Peyer's patch (tissue), 4 donors: ENCODE measurements at regions not wholly inside any gene's neighbourhood (a gene's known extent, or its start where the extent isn't known, plus 50 kb on each side); places are given as distances from the start of the nearest gene placed in this dataset.

ENCODE experiments used
- DNase-seq, 3 donors: peaks; one replicate each; pipeline ENCODE4 v3.0.0-alpha.2; 2017 to 2019
- H3K27ac ChIP-seq, 4 donors: fragments of 200-600 bp; sonication (generic); one replicate each; pipeline ENCODE4 v1.5.1; 2016 to 2019
- H3K27me3 ChIP-seq, 2 donors: fragments of 200-600 bp; sonication (generic); one replicate each; pipeline ENCODE4 v1.5.1; 2019
- H3K36me3 ChIP-seq, 3 donors: fragments of 200-600 bp; sonication (generic); one replicate each; pipeline ENCODE4 v1.5.1; 2016 to 2019
- H3K4me1 ChIP-seq, 4 donors: fragments of 200-600 bp; sonication (generic); one replicate each; pipeline ENCODE4 v1.5.1; 2016 to 2019
- H3K4me3 ChIP-seq, 4 donors: fragments of 200-600 bp; sonication (generic); 1 replicate in 3 of 4; 2 replicates in 1 of 4; pipeline ENCODE4 v1.5.1; 2016 to 2019; ENCODE audit warnings: mild to moderate bottlenecking in 1 of 4
- H3K9me3 ChIP-seq, 4 donors: fragments of 200-600 bp; sonication (generic); one replicate each; pipeline ENCODE4 v1.5.1; 2016 to 2019; ENCODE audit warnings: mild to moderate bottlenecking in 1 of 4
- POLR2A ChIP-seq, 2 donors: fragments of 450-650 bp; IDR thresholded peaks; one replicate each; pipeline ENCODE4 v1.5.1; 2017; ENCODE audit warnings: antibody characterized with exemption in 2 of 2, mild to moderate bottlenecking in 2 of 2, moderate library complexity in 2 of 2
- TF ChIP-seq, protein P1 (sequence below), 6 experiments: fragments of 450-650 bp in 4 of 6; fragments of 200-600 bp in 2 of 6; sonication (generic) in 1 of 6; IDR thresholded peaks; one replicate each; pipeline ENCODE4 v1.5.1; 2017 to 2019; ENCODE audit warnings: antibody characterized with exemption in 6 of 6, mild to moderate bottlenecking in 3 of 6, moderate library complexity in 1 of 6

DNA sequence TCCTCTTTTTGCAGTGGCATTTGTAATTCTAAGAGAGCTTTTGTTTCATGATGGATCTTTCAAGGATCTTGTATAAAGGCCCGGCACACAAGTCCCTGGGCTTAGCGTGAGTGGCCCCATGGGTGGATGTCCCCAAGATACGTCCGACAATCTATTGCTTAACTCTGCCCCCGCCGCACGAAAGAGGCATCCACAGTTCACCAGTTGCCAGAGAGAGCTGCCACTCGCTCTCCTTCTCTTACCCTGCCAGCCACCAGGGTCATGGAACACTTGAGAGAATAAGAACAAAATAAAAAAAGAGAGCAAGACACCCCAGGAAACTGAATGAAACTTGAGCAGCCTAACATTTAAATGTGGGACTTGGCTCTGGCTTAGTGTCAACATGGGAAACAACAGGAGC, 92.3 kb downstream of the CTAGE1 start:
- H3K27me3 ChIP-seq = no peaks in the 10 kb centered on the region
- H3K4me1 ChIP-seq = peaks cover 0 to 6% (median 0%) of the 10 kb centered on the region in 4 donors
- no peak for TF ChIP-seq POLR2A (IDR thresholded peaks at IDR 0.05)
- TF ChIP-seq, protein P1, sequence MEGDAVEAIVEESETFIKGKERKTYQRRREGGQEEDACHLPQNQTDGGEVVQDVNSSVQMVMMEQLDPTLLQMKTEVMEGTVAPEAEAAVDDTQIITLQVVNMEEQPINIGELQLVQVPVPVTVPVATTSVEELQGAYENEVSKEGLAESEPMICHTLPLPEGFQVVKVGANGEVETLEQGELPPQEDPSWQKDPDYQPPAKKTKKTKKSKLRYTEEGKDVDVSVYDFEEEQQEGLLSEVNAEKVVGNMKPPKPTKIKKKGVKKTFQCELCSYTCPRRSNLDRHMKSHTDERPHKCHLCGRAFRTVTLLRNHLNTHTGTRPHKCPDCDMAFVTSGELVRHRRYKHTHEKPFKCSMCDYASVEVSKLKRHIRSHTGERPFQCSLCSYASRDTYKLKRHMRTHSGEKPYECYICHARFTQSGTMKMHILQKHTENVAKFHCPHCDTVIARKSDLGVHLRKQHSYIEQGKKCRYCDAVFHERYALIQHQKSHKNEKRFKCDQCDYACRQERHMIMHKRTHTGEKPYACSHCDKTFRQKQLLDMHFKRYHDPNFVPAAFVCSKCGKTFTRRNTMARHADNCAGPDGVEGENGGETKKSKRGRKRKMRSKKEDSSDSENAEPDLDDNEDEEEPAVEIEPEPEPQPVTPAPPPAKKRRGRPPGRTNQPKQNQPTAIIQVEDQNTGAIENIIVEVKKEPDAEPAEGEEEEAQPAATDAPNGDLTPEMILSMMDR (IDR thresholded peaks at IDR 0.05) = no peak
- no peaks in the 10 kb centered on the region for H3K9me3 ChIP-seq
- no peak for DNase-seq
- no peaks in the 10 kb centered on the region for H3K36me3 ChIP-seq
- no peak overlapping the region for H3K4me3 ChIP-seq
- no peak overlapping the region for H3K27ac ChIP-seq

DNA sequence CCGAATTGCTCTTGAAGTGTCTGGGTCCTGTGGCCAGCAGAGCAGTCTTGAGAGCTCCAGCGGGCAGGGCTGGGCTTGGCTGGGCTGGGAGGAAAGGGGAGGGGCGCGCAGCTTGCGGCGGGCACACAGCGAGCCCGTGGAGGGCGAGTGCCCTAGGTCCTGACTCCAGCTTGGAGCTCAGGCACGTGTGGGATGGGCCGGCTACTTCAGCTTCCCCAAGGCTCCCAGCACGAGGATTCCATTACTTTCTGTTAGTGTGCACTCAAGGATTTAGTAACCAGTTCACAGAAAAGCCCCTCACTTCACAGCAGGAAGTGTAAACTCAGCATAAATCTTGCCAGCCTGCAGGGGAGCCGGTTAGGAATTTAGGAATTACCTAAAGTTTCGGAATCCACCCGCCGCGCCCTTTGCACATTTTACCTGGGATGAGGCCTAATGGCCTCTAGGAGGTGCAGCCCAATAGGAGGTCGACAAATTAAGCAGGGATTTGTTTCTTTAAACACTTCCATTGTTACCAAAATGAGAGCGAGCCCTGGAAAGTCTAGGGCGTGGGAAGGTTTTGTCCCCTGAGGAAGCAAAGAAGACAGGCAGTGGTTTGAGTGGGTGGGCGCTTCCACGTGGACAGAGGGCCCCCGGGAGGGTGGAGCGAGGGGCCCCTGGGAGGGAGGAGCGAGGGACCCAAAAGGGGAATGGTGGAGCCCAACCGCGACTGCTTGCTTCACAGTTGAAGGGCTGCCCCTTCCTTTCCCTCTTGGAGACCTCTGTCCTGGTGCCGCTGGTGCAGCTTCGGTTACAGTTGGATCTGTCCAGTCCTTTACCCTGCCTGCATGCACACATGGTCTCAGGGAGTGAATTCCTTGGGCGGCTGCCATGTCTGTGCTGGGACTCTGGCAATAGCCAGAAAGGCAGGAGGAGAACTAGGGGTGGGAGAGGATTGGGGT, 93.3 kb downstream of the CTAGE1 start:
- Histone ChIP-seq H3K27ac (no peak overlapping the region), H3K9me3 (no peaks in the 10 kb centered on the region), H3K36me3 (no peaks in the 10 kb centered on the region), H3K27me3 (no peaks in the 10 kb centered on the region), H3K4me3 (peak overlapping the region in 1 of 4 donors; percentile 30), H3K4me1 (peaks cover 0 to 6% (median 0%) of the 10 kb centered on the region in 4 donors)
- TF ChIP-seq, protein P1 (IDR thresholded peaks at IDR 0.05) = peak in 4 of 6 experiments; percentile 8 to 17 (median 11)
- no peak for TF ChIP-seq POLR2A (IDR thresholded peaks at IDR 0.05)
- peak in 1 of 3 donors; percentile 62 for DNase-seq

DNA sequence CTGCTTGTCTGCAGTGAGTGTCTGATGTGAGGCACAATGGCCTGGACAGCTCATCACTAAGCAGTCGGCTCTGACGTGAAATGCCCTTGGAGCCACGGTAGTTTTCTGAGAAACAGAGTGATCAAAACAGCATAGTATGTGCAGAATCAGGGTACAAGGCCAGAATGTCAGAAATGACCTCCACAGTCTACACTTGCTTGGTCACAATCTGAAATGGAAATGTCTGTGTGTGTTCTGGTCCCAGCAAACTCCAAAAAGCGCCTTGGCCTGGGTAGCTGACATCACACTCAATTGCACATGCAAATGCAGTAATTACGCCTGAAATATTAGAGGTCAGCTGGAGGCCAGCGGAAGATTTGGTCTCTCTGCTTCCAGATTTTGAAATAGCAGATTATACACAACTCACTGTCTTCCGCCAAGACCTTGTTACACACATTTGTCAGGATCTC, 95.4 kb downstream of the CTAGE1 start:
- H3K36me3 ChIP-seq = no peaks in the 10 kb centered on the region
- TF ChIP-seq, protein P1 (IDR thresholded peaks at IDR 0.05) = no peak
- TF ChIP-seq POLR2A (IDR thresholded peaks at IDR 0.05) = no peak
- no peaks in the 10 kb centered on the region for H3K9me3 ChIP-seq
- H3K27me3 ChIP-seq = no peaks in the 10 kb centered on the region
- peak overlapping the region in 1 of 4 donors; percentile 22 for H3K27ac ChIP-seq
- DNase-seq = no peak
- peaks cover 0 to 6% (median 0%) of the 10 kb centered on the region in 4 donors for H3K4me1 ChIP-seq
- H3K4me3 ChIP-seq = no peak overlapping the region

DNA sequence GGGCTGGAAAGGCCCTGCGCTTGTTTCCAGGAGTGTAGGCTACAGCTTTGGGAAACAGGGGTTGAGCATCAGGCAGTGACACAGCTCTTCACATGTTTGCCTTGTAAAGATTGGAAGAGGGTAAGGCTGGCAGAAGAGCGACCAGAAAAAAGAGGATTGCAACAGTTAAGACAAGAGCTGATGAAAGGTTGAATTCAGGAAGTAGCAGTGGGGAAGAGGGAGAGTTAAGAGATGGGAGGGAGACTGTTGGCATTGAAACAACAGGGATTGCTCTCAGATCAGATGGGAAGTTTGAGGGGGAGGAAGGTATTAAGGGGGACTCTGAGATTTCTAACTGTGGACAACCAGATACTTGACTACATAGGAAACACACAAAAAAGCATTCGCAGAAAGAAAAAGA, 96.9 kb downstream of the CTAGE1 start:
- no peaks in the 10 kb centered on the region for H3K9me3 ChIP-seq
- H3K36me3 ChIP-seq = no peaks in the 10 kb centered on the region
- H3K4me3 ChIP-seq = no peak overlapping the region
- no peak for DNase-seq
- no peaks in the 10 kb centered on the region for H3K27me3 ChIP-seq
- TF ChIP-seq POLR2A (IDR thresholded peaks at IDR 0.05) = no peak
- TF ChIP-seq, protein P1 (IDR thresholded peaks at IDR 0.05) = no peak
- H3K27ac ChIP-seq = no peak overlapping the region
- peaks cover 0 to 6% (median 0%) of the 10 kb centered on the region in 4 donors for H3K4me1 ChIP-seq

DNA sequence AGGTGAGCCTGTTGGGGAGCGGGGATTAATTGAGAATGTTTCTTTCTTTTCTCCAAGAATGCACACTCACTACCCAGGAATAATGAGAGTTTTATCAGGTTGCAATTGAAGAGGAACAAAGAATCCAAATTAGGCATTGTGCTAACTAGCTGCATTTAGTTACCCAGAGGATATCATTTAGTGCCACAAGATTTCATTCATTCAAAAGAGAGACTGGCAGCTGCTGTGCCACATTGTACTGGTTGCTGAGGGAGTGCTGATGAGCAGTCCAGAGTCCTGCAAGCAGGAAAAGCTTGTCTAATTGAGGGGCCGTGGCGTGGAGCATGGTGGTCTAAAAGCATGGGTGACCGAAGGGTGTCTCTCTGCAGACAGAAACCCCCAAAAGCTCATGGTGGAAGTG, 97.6 kb downstream of the CTAGE1 start:
- TF ChIP-seq, protein P1 (IDR thresholded peaks at IDR 0.05) = no peak
- no peak for TF ChIP-seq POLR2A (IDR thresholded peaks at IDR 0.05)
- Histone ChIP-seq H3K27me3 (no peaks in the 10 kb centered on the region), H3K4me3 (no peak overlapping the region), H3K36me3 (no peaks in the 10 kb centered on the region), H3K9me3 (no peaks in the 10 kb centered on the region), H3K27ac (no peak overlapping the region), H3K4me1 (peaks cover 0 to 6% (median 0%) of the 10 kb centered on the region in 4 donors)
- no peak for DNase-seq
